HG02763 (cell line): ENCODE measurements at regions not wholly inside any gene's neighbourhood (a gene's known extent, or its start where the extent isn't known, plus 50 kb on each side); places are given as distances from the start of the nearest gene placed in this dataset.

ENCODE experiments used
- ATAC-seq: cut with Tn5 transposase; IDR thresholded peaks from one replicate; pipeline ENCODE4 v1.9.1; 2021; ENCODE audit warnings: mild to moderate bottlenecking, moderate library complexity; ENCODE audit not compliant: unreplicated experiment

GRCh38 chr5:174307031-174307408, 261.5 kb downstream of the NSG2 start:
- no peak for ATAC-seq

DNA sequence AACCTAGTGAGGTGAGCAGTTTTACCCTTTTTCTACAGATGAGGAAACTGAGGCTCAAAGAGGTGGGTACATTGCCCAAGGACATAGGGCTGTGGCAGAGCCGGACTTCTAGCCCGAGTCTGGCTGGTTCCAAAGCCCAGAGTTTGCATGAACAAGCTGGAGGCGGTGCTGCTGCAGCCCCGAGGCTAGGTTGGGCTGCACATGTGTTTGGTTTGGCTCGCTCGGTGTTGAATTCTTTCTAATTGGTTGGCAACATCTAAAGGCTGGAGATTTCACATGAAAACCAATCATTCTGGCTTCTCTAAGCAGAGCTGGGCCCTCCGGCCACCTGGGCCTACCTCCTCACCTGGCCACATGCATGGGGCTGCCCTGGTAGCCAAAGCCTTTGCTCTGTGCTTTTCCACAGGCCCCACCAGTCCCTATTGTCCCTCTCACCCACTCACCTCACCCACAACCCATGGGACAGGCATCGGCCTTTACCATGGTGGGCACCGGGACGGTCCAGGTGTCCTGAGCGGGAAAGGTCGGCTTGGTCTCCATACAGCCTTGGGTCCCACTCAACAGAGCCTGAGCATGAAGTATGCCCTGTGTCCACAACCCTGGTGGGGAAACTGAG, 262.3 kb downstream of the NSG2 start:
- ATAC-seq = no peak

DNA sequence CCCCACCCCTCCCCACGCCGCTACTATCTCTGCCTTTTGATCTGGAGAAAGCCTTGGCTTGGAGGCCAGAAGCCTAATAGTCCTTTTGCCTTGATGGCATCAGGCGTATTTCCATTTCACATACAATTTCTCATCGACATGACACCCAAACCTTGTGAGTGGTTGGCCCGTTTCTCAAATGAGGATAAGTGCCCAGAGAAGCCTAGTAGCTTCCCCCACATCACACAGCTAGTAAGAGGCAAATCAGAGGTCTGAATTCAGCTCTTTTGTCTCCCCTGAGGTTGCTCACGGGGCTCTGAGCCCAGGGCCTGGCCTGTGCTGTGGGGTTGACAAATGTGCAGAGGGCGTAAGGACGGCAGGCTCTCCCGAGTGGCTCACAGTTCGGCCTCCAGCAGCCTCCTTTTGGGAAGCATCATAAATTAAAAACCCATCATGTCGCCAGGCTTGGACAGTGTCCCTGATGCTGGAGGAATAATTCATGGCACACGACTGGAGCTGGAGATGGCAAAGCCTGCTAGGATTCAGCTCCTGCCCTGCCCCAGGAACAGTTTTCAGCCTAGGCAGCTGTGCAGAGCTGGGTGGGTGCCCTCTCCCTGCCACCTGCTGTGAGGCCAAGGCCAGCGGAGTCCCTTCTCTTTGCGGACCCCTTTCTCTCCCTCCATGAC, 263.8 kb downstream of the NSG2 start:
- no peak for ATAC-seq

GRCh38 chr5:174310243-174310642, 264.7 kb downstream of the NSG2 start:
- no peak for ATAC-seq

- ATAC-seq = no peak
Measured at GRCh38 chr5:174310706-174311105, 265.2 kb downstream of the NSG2 start.

GRCh38 chr5:174311121-174311520, 265.6 kb downstream of the NSG2 start:
- ATAC-seq = no peak

GRCh38 chr5:174311531-174312269, 266.2 kb downstream of the NSG2 start:
- ATAC-seq = no peak

DNA sequence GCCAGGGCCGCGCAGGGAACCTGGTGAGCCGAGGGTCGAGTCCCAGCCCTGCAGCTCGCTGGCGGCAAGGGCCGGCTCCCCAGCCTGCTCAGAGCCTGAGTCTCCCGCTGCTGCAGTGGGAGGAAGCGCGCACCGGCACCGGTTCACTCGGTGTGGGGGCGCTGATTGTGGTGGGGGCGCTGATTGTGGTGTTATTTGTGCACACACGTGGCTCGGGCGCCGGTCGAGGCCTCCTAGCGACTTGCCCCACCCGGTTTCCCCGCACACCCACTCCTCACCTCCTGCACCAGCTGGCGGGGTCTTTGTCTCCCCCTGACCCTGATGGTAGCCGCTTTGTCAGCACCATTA, 266.7 kb downstream of the NSG2 start:
- ATAC-seq = no peak

- ATAC-seq = no peak
Measured at GRCh38 chr5:174312641-174313040, 267.1 kb downstream of the NSG2 start.

- ATAC-seq = no peak
Measured at GRCh38 chr5:174313615-174314014, 268.1 kb downstream of the NSG2 start.

- no peak for ATAC-seq
Measured at GRCh38 chr5:174314261-174314660, 268.8 kb downstream of the NSG2 start.

DNA sequence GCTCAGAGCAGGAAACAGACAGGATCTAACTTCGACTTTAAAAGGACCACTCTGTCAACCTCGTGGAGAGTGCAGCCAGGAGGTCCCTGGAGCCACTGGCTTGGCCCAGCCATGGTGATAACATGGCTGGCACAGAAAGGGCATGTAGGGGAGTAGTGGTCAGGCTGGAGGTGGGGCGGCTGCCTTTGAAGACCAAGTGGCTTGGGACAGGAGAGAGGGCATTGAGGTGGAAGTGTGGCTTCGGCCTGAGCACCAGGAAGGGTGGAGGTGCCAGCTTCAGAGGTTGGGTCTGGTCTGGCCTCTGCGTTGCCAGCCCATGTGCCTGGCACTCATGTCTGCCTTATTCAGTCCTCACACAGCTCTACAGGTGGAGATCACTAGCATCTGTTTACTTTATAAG, 270.0 kb downstream of the NSG2 start:
- no peak for ATAC-seq

DNA sequence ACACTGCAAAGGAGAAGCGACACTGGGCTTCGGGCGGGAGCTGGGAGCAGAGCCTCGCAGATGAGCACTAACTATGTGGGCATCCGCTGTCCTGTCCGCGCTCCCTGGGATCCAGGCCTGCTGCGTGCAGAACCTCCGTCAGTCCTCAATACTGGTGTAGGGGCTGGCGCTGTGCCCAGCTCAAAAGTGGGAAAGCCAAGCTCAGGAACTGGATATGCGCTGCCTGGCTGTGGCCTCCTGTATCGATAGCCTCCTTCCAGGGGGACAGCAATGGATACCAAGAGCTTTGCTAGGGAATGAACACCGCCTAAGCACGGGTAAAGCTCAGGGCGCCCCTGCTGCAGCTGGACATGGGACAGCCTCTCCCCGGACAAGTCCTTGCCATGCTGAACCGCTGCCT, 270.4 kb downstream of the NSG2 start:
- ATAC-seq = no peak

DNA sequence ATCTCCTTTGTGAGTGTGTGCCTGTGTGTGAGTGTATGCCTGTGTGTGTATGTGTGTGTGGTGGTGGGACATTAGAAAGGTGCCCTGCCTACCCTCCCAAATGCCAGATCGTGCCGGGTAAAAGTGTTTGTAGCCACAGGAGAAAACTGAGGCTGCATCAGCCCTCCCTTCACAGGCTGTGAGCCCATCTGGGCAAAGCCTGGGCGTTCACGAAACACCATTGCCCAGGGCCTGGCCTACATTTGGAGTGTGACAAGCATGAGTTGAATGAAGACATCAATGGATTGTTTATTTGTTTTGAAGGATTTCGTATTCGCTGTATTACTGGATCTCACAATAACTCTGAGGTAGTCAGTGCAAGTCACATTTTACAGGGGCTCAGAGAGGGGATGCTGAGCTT, 270.8 kb downstream of the NSG2 start:
- ATAC-seq = no peak

- ATAC-seq = no peak
Measured at GRCh38 chr5:174317256-174317894, 271.9 kb downstream of the NSG2 start.

- ATAC-seq = no peak
Measured at GRCh38 chr5:174318578-174318977, 273.1 kb downstream of the NSG2 start.

DNA sequence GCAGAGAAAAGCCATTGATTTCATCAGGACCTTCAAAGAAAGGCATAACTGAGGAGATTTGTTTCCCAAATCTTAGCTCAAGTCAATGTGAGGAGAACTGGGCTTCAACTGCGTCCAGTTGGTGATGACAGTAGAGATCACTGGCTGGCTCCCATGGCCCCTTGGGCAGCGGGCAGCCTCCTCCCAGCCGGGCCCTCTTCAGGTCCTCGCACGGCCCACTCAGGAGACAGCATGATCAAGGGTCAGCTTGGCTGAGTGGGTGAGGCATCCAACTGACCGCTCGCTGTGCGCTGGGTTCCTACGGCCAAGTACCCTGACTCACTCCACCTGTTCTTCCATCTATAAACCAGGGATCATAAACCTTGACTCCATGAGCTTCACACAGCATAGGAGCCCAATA, 274.0 kb downstream of the NSG2 start:
- ATAC-seq = no peak

- ATAC-seq = no peak
Measured at GRCh38 chr5:174320051-174320450, 274.5 kb downstream of the NSG2 start.

- no peak for ATAC-seq
Measured at GRCh38 chr5:174323878-174324281, 278.4 kb downstream of the NSG2 start.

- no peak for ATAC-seq
Measured at GRCh38 chr5:174324680-174325079, 279.2 kb downstream of the NSG2 start.

GRCh38 chr5:174325431-174325830, 279.9 kb downstream of the NSG2 start:
- no peak for ATAC-seq

GRCh38 chr5:174325961-174326360, 280.5 kb downstream of the NSG2 start:
- no peak for ATAC-seq
